Prostate gland (tissue), 2 donors: ENCODE measurements at regions not wholly inside any gene's neighbourhood (a gene's known extent, or its start where the extent isn't known, plus 50 kb on each side); places are given as distances from the start of the nearest gene placed in this dataset.

ENCODE experiments used
- POLR2A ChIP-seq: fragments of 450-650 bp; IDR thresholded peaks from one replicate; pipeline ENCODE4 v1.6.1; 2016; ENCODE audit warnings: antibody characterized with exemption, mild to moderate bottlenecking
- TF ChIP-seq, protein P1 (sequence below), 4 experiments: fragments of 200-600 bp in 2 of 4; fragments of 450-650 bp in 2 of 4; sonication (generic) in 2 of 4; IDR thresholded peaks; 1 replicate in 3 of 4; 2 replicates in 1 of 4; pipeline ENCODE4 v1.5.1; 2016 to 2019; ENCODE audit warnings: antibody characterized with exemption in 4 of 4, mild to moderate bottlenecking in 2 of 4, moderate library complexity in 2 of 4

- no peak for TF ChIP-seq POLR2A
- TF ChIP-seq, protein P1, sequence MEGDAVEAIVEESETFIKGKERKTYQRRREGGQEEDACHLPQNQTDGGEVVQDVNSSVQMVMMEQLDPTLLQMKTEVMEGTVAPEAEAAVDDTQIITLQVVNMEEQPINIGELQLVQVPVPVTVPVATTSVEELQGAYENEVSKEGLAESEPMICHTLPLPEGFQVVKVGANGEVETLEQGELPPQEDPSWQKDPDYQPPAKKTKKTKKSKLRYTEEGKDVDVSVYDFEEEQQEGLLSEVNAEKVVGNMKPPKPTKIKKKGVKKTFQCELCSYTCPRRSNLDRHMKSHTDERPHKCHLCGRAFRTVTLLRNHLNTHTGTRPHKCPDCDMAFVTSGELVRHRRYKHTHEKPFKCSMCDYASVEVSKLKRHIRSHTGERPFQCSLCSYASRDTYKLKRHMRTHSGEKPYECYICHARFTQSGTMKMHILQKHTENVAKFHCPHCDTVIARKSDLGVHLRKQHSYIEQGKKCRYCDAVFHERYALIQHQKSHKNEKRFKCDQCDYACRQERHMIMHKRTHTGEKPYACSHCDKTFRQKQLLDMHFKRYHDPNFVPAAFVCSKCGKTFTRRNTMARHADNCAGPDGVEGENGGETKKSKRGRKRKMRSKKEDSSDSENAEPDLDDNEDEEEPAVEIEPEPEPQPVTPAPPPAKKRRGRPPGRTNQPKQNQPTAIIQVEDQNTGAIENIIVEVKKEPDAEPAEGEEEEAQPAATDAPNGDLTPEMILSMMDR (IDR thresholded peaks at IDR 0.05), result no peak
Observed at GRCh38 chr2:52192656-52193055, 1160.7 kb upstream of the NRXN1 start.
